Fibroblast of villous mesenchyme (primary cell): ENCODE measurements at regions not wholly inside any gene's neighbourhood (a gene's known extent, or its start where the extent isn't known, plus 50 kb on each side); places are given as distances from the start of the nearest gene placed in this dataset.
"Not testable (repeated sequence)": the region's sequence is repeated elsewhere in the genome, so short reads cannot be mapped to it uniquely, and the experiment has no call there.

Source experiments
- DNase-seq: peaks from one replicate; pipeline ENCODE4 v3.0.0-alpha.2; 2010; ENCODE audit warnings: low read depth
- H3K4me3 ChIP-seq: 2 replicates; pipeline ENCODE4 v1.5.1; 2011; ENCODE audit warnings: low read depth, mild to moderate bottlenecking, low read length
- CTCF ChIP-seq: IDR thresholded peaks from 2 replicates; pipeline ENCODE4 v1.5.1; 2012; ENCODE audit warnings: low read depth, mild to moderate bottlenecking, low read length; ENCODE audit not compliant: insufficient read depth

GRCh38 chr22:49687333-49687732 lies 140.3 kb downstream of the BRD1 start:
- no peak for DNase-seq
- TF ChIP-seq CTCF, result no peak
- H3K4me3 ChIP-seq, result no peak overlapping the region

GRCh38 chr22:49686495-49687219 lies 141.0 kb downstream of the BRD1 start:
- TF ChIP-seq CTCF, result no peak
- no peak overlapping the region for H3K4me3 ChIP-seq
- DNase-seq, result no peak

GRCh38 chr22:49685686-49686085 lies 142.0 kb downstream of the BRD1 start:
- DNase-seq, result no peak
- TF ChIP-seq CTCF, result no peak
- no peak overlapping the region for H3K4me3 ChIP-seq

GRCh38 chr22:49685116-49685515 lies 142.6 kb downstream of the BRD1 start:
- no peak for DNase-seq
- TF ChIP-seq CTCF, result no peak
- no peak overlapping the region for H3K4me3 ChIP-seq

- DNase-seq, result no peak
- no peak for TF ChIP-seq CTCF
- no peak overlapping the region for H3K4me3 ChIP-seq
These were observed 144.6 kb downstream of the BRD1 start for GRCh38 chr22:49683032-49683431.

GRCh38 chr22:49680819-49681218 lies 146.9 kb downstream of the BRD1 start:
- H3K4me3 ChIP-seq, DNase-seq: not testable (repeated sequence)

- no peak for TF ChIP-seq CTCF
- H3K4me3 ChIP-seq, result no peak overlapping the region
- no peak for DNase-seq
These were observed 148.9 kb downstream of the BRD1 start for GRCh38 chr22:49678842-49679170.
